K562 (cell line): ENCODE measurements at regions not wholly inside any gene's neighbourhood (a gene's known extent, or its start where the extent isn't known, plus 50 kb on each side); places are given as distances from the start of the nearest gene placed in this dataset.

Experiments
- ATF2 ChIP-seq: sonication (generic); formaldehyde crosslinking; IDR thresholded peaks from 2 replicates; pipeline ENCODE4 v1.8.1; 2022; ENCODE audit warnings: missing genetic modification reagents
- ATF3 ChIP-seq, 2 experiments: fragments of 450-650 bp in 1 of 2; sonication (generic) in 1 of 2; formaldehyde crosslinking in 1 of 2; IDR thresholded peaks in 1 of 2; conservative IDR thresholded peaks in 1 of 2; 2 replicates each; pipeline versions ENCODE4 v1.6.1 to v1.8.1; 2016 to 2023; ENCODE audit warnings: mild to moderate bottlenecking in 2 of 2, moderate library complexity in 2 of 2, inconsistent platforms in 1 of 2, missing genetic modification reagents in 1 of 2
- CBX2 ChIP-seq: fragments of 200-600 bp; sonication (generic); IDR thresholded peaks from one replicate; pipeline ENCODE4 v1.6.1; 2012; ENCODE audit warnings: mild to moderate bottlenecking, low read length, inconsistent platforms; ENCODE audit not compliant: insufficient read depth, poor library complexity, severe bottlenecking
- CTBP1 ChIP-seq: fragments of 450-650 bp; IDR thresholded peaks from 2 replicates; pipeline ENCODE4 v1.6.1; 2016; ENCODE audit warnings: borderline replicate concordance
- FOXM1 ChIP-seq, 2 experiments: fragments of 450-650 bp in 1 of 2; sonication (generic) in 1 of 2; formaldehyde crosslinking in 1 of 2; IDR thresholded peaks; 2 replicates each; pipeline versions ENCODE4 v1.6.1 to v1.9.0; 2017 to 2022; ENCODE audit warnings: low read depth in 2 of 2, mild to moderate bottlenecking in 2 of 2, missing genetic modification reagents in 1 of 2, moderate library complexity in 1 of 2
- JUN ChIP-seq, 2 experiments: sonication (generic) in 1 of 2; formaldehyde crosslinking in 1 of 2; IDR thresholded peaks; 2 replicates each; pipeline versions ENCODE4 v1.6.1 to v1.8.0; 2012 to 2022; ENCODE audit warnings: borderline replicate concordance in 2 of 2, mild to moderate bottlenecking in 2 of 2, improper control_type of control experiment in 1 of 2, low read depth in 1 of 2, low read length in 1 of 2, missing genetic modification reagents in 1 of 2
- MAFG ChIP-seq: fragments of 450-650 bp; conservative IDR thresholded peaks from 2 replicates; pipeline ENCODE4 v1.6.1; 2016; ENCODE audit warnings: missing genetic modification characterization, missing compliant biosample characterization
- REST ChIP-seq, 2 experiments: fragments of 450-650 bp; formaldehyde crosslinking in 1 of 2; IDR thresholded peaks; 2 replicates each; pipeline versions ENCODE4 v1.4.0 to v1.6.1; 2014 to 2020; ENCODE audit warnings: mild to moderate bottlenecking in 2 of 2, borderline replicate concordance in 1 of 2, low read depth in 1 of 2
- SMARCA4 ChIP-seq: fragments of 450-650 bp; IDR thresholded peaks from 2 replicates; pipeline ENCODE4 v1.6.1; 2016
- TBL1XR1 ChIP-seq, 2 experiments: IDR thresholded peaks; 2 replicates each; pipeline ENCODE4 v1.6.1; 2012; ENCODE audit warnings: improper control_type of control experiment in 2 of 2, low read length in 2 of 2, mild to moderate bottlenecking in 1 of 2
- ZC3H11A ChIP-seq: IDR thresholded peaks from 2 replicates; pipeline ENCODE4 v1.6.1; 2012; ENCODE audit warnings: low read depth, low read length, improper control_type of control experiment
- ZNF311 ChIP-seq: fragments of 250-450 bp; sonication (Bioruptor Pico); IDR thresholded peaks from 2 replicates; pipeline ENCODE4 v1.4.0; 2020; ENCODE audit warnings: mild to moderate bottlenecking, moderate library complexity
- ZNF589 ChIP-seq: fragments of 200-800 bp; sonication (Bioruptor generic); IDR thresholded peaks from 2 replicates; pipeline ENCODE4 v1.6.1; 2016; ENCODE audit warnings: low read depth, missing genetic modification characterization, missing compliant biosample characterization
- ZNF717 ChIP-seq: fragments of 250-450 bp; sonication (Bioruptor Pico); IDR thresholded peaks from 2 replicates; pipeline ENCODE4 v1.5.0; 2021
- ZNF75A ChIP-seq: fragments of 450-650 bp; formaldehyde crosslinking; IDR thresholded peaks from 2 replicates; pipeline ENCODE4 v1.4.0; 2020; ENCODE audit warnings: mild to moderate bottlenecking

DNA sequence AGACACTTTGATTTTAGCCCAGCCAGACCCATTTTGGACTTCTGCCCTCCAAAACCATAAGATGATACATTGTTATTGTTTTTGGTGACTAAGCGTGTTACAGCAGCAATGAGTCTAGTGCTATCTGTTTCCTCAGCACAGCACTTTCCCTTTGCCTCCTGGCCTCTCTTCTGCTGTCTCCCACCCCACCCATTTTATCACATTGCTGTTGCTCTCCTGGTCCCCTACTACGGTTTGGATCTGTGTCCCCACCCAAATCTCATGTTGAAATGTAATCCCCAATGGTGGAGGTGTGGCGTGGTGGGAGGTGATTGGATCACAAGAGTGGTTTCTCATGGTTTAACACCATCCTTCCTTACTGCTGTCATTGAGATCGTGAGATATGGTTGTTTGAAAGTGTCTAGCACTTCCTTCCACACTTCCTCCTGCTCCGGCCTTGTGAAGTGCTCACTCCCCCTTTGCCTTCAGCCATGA, 59.8 kb upstream of the CD82 start (continued):
- TF ChIP-seq REST (IDR thresholded peaks at IDR 0.05; ENCODE audit: borderline replicate concordance): no peak
- TF ChIP-seq REST (CRISPR knock-in tag; IDR thresholded peaks at IDR 0.05; ENCODE audit: low read depth): no peak
- TF ChIP-seq ATF2 (CRISPR knock-in tag): no peak
- peak; percentile 50 for TF ChIP-seq SMARCA4
- TF ChIP-seq ZNF75A (CRISPR knock-in tag): no peak
- peak; percentile 71 for TF ChIP-seq CTBP1
- TF ChIP-seq ZNF717: no peak
- no peak for TF ChIP-seq ZC3H11A
- TF ChIP-seq ZNF311 (CRISPR knock-in tag): no peak
- no peak for TF ChIP-seq TBL1XR1 (IDR thresholded peaks at IDR 0.05; ENCODE audit: low read length in 2 of 2)
- TF ChIP-seq ATF3 (IDR thresholded peaks at IDR 0.05): peak; percentile 23; the same call in 1 of the 2 replicates
- TF ChIP-seq ATF3 (CRISPR knock-in tag; conservative IDR thresholded peaks at IDR 0.05): no peak
- no peak for TF ChIP-seq ZNF589 (CRISPR knock-in tag)
- TF ChIP-seq FOXM1 (IDR thresholded peaks at IDR 0.05; ENCODE audit: low read depth): no peak
- TF ChIP-seq FOXM1 (CRISPR knock-in tag; IDR thresholded peaks at IDR 0.05; ENCODE audit: low read depth): no peak
- TF ChIP-seq JUN (IDR thresholded peaks at IDR 0.05; ENCODE audit: borderline replicate concordance, low read depth, low read length): no peak
- TF ChIP-seq JUN (CRISPR knock-in tag; IDR thresholded peaks at IDR 0.05; ENCODE audit: borderline replicate concordance): no peak
- no peak for TF ChIP-seq CBX2
- peak; percentile 72 for TF ChIP-seq MAFG (tag)
